WTC11 (cell line): ENCODE measurements at regions not wholly inside any gene's neighbourhood (a gene's known extent, or its start where the extent isn't known, plus 50 kb on each side); places are given as distances from the start of the nearest gene placed in this dataset.

Experiments
- ATAC-seq: fragments of 200-7000 bp; cut with Tn5 transposase; 2 replicates; pipeline ENCODE4 v1.10.0; 2021; ENCODE audit warnings: mild to moderate bottlenecking, moderate library complexity
- CTCF ChIA-PET: fragments of 300-600 bp; sonication (Branson Sonifier 250); formaldehyde crosslinking; loops from one replicate; lab custom pipeline; 2021; ENCODE audit warnings: antibody characterized with exemption; lab: Charles Lee
- POLR2A ChIA-PET: fragments of 350-600 bp; sonication (Branson Sonifier 250); formaldehyde crosslinking; loops from one replicate; lab custom pipeline; 2021; ENCODE audit warnings: antibody characterized with exemption; lab: Charles Lee
- DNase-seq: peaks from one replicate; pipeline ENCODE4 v3.0.0; 2021; ENCODE audit warnings: low spot score
- H3K27ac Mint-ChIP-seq: 2 replicates; pipeline ENCODE4 v1.8.0; 2021; ENCODE audit warnings: mixed read lengths
- H3K27me3 Mint-ChIP-seq: 2 replicates; pipeline ENCODE4 v1.8.0; 2021; ENCODE audit warnings: low read depth, mild to moderate bottlenecking, moderate library complexity, mixed read lengths
- H3K36me3 Mint-ChIP-seq: 2 replicates; pipeline ENCODE4 v1.8.0; 2021; ENCODE audit warnings: mixed read lengths
- H3K4me1 Mint-ChIP-seq: 2 replicates; pipeline ENCODE4 v1.8.0; 2022; ENCODE audit warnings: mixed read lengths
- H3K4me3 Mint-ChIP-seq: 2 replicates; pipeline ENCODE4 v1.8.0; 2021; ENCODE audit warnings: mild to moderate bottlenecking, moderate library complexity, mixed read lengths
- H3K9me3 Mint-ChIP-seq: 2 replicates; pipeline ENCODE4 v1.8.0; 2021; ENCODE audit warnings: mixed read lengths
- CREM ChIP-seq: sonication (generic); formaldehyde crosslinking; IDR thresholded peaks from 2 replicates; pipeline ENCODE4 v1.8.1; 2022; ENCODE audit warnings: mild to moderate bottlenecking, missing genetic modification reagents, moderate library complexity
- ESRRA ChIP-seq: sonication (generic); formaldehyde crosslinking; IDR thresholded peaks from 2 replicates; pipeline ENCODE4 v1.8.1; 2022; ENCODE audit warnings: mild to moderate bottlenecking, missing genetic modification reagents, borderline replicate concordance
- GTF2I ChIP-seq: fragments of 250-450 bp; sonication (Bioruptor Pico); conservative IDR thresholded peaks from 2 replicates; pipeline ENCODE4 v1.4.0; 2021; ENCODE audit warnings: mild to moderate bottlenecking
- JUN ChIP-seq: sonication (generic); formaldehyde crosslinking; IDR thresholded peaks from 2 replicates; pipeline ENCODE4 v1.8.0; 2023; ENCODE audit warnings: mild to moderate bottlenecking, missing genetic modification reagents
- NR3C1 ChIP-seq: sonication (generic); formaldehyde crosslinking; conservative IDR thresholded peaks from 2 replicates; pipeline ENCODE4 v1.8.1; 2023; ENCODE audit warnings: low read depth, mild to moderate bottlenecking, missing genetic modification reagents
- TCF7 ChIP-seq: sonication (generic); formaldehyde crosslinking; IDR thresholded peaks from 2 replicates; pipeline ENCODE4 v1.8.0; 2022; ENCODE audit warnings: mild to moderate bottlenecking, low read depth, missing genetic modification reagents, moderate library complexity
- TEAD4 ChIP-seq: sonication (generic); formaldehyde crosslinking; IDR thresholded peaks from 2 replicates; pipeline ENCODE4 v1.8.0; 2022; ENCODE audit warnings: mild to moderate bottlenecking, missing genetic modification reagents
- ZNF138 ChIP-seq: sonication (generic); formaldehyde crosslinking; conservative IDR thresholded peaks from 2 replicates; pipeline ENCODE4 v1.8.1; 2022; ENCODE audit warnings: mild to moderate bottlenecking, moderate library complexity, missing genetic modification reagents
- TF ChIP-seq, protein P1 (sequence below): sonication (generic); formaldehyde crosslinking; IDR thresholded peaks from 2 replicates; pipeline ENCODE4 v1.8.0; 2023; ENCODE audit warnings: missing genetic modification reagents, mild to moderate bottlenecking, borderline replicate concordance
- TF ChIP-seq, protein P2 (sequence below): fragments of 250-450 bp; sonication (Bioruptor Pico); IDR thresholded peaks from 2 replicates; pipeline ENCODE4 v1.9.0; 2021; ENCODE audit warnings: mild to moderate bottlenecking, borderline replicate concordance
- TF ChIP-seq, protein P3 (sequence below): sonication (generic); formaldehyde crosslinking; IDR thresholded peaks from 2 replicates; pipeline ENCODE4 v1.8.0; 2022; ENCODE audit warnings: mild to moderate bottlenecking, missing genetic modification reagents
- TF ChIP-seq, protein P4 (sequence below): fragments of 200-600 bp; IDR thresholded peaks from 2 replicates; pipeline ENCODE4 v1.8.0; 2022; ENCODE audit warnings: antibody characterized with exemption
- TF ChIP-seq, protein P5 (sequence below): sonication (generic); formaldehyde crosslinking; conservative IDR thresholded peaks from 2 replicates; pipeline ENCODE4 v1.8.1; 2023; ENCODE audit warnings: mild to moderate bottlenecking, low read depth, missing genetic modification reagents, moderate library complexity
- TF ChIP-seq, protein P6 (sequence below): sonication (generic); formaldehyde crosslinking; IDR thresholded peaks from 2 replicates; pipeline ENCODE4 v1.8.1; 2023; ENCODE audit warnings: mild to moderate bottlenecking, moderate library complexity, missing genetic modification reagents
- TF ChIP-seq, protein P7 (sequence below): sonication (generic); formaldehyde crosslinking; conservative IDR thresholded peaks from 2 replicates; pipeline ENCODE4 v1.8.1; 2022; ENCODE audit warnings: mild to moderate bottlenecking, missing genetic modification reagents

DNA sequence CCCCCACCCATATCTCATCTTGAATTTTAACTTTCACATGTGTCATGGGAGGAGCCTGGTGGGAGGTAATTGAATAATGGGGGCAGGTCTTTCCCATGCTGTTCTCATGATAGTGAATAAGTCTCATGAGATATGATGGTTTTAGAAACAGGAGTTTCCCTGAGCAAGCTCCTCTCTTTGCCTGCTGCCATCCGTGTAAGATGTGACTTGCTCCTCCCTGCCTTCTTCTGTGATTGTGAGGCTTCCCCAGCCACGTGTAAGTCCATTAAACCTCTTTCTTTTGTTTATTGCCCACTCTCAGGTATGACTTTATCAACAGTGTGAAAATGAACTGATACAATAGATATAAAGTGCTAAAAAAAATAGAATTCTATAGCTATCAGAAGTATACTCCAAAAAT is 168.8 kb downstream of the CXCL12 start (continued):
- TF ChIP-seq, protein P1, sequence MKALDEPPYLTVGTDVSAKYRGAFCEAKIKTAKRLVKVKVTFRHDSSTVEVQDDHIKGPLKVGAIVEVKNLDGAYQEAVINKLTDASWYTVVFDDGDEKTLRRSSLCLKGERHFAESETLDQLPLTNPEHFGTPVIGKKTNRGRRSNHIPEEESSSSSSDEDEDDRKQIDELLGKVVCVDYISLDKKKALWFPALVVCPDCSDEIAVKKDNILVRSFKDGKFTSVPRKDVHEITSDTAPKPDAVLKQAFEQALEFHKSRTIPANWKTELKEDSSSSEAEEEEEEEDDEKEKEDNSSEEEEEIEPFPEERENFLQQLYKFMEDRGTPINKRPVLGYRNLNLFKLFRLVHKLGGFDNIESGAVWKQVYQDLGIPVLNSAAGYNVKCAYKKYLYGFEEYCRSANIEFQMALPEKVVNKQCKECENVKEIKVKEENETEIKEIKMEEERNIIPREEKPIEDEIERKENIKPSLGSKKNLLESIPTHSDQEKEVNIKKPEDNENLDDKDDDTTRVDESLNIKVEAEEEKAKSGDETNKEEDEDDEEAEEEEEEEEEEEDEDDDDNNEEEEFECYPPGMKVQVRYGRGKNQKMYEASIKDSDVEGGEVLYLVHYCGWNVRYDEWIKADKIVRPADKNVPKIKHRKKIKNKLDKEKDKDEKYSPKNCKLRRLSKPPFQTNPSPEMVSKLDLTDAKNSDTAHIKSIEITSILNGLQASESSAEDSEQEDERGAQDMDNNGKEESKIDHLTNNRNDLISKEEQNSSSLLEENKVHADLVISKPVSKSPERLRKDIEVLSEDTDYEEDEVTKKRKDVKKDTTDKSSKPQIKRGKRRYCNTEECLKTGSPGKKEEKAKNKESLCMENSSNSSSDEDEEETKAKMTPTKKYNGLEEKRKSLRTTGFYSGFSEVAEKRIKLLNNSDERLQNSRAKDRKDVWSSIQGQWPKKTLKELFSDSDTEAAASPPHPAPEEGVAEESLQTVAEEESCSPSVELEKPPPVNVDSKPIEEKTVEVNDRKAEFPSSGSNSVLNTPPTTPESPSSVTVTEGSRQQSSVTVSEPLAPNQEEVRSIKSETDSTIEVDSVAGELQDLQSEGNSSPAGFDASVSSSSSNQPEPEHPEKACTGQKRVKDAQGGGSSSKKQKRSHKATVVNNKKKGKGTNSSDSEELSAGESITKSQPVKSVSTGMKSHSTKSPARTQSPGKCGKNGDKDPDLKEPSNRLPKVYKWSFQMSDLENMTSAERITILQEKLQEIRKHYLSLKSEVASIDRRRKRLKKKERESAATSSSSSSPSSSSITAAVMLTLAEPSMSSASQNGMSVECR (CRISPR knock-in tag): no peak

DNA sequence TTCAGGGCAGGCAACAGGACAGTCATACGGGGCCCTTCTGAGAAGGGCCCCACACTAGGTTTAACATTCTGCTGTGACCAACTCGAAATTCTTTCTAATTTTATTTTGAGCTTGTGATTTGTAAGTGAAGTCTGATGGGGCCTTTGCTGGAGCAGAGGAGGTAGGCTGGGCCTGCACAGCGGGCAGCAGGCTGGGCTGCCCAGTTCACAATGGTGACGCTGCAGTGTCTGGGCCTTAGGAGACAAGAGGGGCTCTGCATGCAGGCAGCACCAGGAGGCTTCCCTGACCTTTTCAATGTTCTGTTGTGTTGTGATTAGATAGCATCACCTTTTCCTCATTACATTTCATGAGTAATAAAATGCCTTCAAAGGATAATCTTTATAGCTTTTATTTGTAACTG is 175.1 kb downstream of the CXCL12 start:
- no peak for ATAC-seq
- Mint-ChIP-seq H3K4me1 (peaks cover 10% of the 10 kb centered on the region), H3K27me3 (no peaks in the 10 kb centered on the region; the same call in 1 of the 2 replicates), H3K4me3 (no peak overlapping the region), H3K27ac (no peak overlapping the region), H3K36me3 (peaks cover 15% of the 10 kb centered on the region), H3K9me3 (peaks cover 15% of the 10 kb centered on the region)
- DNase-seq: no peak
- POLR2A ChIA-PET: no interaction called here
- CTCF ChIA-PET: no interaction called here
- TF ChIP-seq, protein P2, sequence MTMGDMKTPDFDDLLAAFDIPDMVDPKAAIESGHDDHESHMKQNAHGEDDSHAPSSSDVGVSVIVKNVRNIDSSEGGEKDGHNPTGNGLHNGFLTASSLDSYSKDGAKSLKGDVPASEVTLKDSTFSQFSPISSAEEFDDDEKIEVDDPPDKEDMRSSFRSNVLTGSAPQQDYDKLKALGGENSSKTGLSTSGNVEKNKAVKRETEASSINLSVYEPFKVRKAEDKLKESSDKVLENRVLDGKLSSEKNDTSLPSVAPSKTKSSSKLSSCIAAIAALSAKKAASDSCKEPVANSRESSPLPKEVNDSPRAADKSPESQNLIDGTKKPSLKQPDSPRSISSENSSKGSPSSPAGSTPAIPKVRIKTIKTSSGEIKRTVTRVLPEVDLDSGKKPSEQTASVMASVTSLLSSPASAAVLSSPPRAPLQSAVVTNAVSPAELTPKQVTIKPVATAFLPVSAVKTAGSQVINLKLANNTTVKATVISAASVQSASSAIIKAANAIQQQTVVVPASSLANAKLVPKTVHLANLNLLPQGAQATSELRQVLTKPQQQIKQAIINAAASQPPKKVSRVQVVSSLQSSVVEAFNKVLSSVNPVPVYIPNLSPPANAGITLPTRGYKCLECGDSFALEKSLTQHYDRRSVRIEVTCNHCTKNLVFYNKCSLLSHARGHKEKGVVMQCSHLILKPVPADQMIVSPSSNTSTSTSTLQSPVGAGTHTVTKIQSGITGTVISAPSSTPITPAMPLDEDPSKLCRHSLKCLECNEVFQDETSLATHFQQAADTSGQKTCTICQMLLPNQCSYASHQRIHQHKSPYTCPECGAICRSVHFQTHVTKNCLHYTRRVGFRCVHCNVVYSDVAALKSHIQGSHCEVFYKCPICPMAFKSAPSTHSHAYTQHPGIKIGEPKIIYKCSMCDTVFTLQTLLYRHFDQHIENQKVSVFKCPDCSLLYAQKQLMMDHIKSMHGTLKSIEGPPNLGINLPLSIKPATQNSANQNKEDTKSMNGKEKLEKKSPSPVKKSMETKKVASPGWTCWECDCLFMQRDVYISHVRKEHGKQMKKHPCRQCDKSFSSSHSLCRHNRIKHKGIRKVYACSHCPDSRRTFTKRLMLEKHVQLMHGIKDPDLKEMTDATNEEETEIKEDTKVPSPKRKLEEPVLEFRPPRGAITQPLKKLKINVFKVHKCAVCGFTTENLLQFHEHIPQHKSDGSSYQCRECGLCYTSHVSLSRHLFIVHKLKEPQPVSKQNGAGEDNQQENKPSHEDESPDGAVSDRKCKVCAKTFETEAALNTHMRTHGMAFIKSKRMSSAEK: no peak
- TF ChIP-seq, protein P3, sequence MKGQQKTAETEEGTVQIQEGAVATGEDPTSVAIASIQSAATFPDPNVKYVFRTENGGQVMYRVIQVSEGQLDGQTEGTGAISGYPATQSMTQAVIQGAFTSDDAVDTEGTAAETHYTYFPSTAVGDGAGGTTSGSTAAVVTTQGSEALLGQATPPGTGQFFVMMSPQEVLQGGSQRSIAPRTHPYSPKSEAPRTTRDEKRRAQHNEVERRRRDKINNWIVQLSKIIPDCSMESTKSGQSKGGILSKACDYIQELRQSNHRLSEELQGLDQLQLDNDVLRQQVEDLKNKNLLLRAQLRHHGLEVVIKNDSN: no peak
- TF ChIP-seq ESRRA (CRISPR knock-in tag): no peak
- no peak for TF ChIP-seq ZNF138
- TF ChIP-seq GTF2I (CRISPR knock-in tag): no peak
- TF ChIP-seq, protein P4, sequence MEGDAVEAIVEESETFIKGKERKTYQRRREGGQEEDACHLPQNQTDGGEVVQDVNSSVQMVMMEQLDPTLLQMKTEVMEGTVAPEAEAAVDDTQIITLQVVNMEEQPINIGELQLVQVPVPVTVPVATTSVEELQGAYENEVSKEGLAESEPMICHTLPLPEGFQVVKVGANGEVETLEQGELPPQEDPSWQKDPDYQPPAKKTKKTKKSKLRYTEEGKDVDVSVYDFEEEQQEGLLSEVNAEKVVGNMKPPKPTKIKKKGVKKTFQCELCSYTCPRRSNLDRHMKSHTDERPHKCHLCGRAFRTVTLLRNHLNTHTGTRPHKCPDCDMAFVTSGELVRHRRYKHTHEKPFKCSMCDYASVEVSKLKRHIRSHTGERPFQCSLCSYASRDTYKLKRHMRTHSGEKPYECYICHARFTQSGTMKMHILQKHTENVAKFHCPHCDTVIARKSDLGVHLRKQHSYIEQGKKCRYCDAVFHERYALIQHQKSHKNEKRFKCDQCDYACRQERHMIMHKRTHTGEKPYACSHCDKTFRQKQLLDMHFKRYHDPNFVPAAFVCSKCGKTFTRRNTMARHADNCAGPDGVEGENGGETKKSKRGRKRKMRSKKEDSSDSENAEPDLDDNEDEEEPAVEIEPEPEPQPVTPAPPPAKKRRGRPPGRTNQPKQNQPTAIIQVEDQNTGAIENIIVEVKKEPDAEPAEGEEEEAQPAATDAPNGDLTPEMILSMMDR: no peak
- no peak for TF ChIP-seq NR3C1 (CRISPR knock-in tag)
- no peak for TF ChIP-seq CREM (CRISPR knock-in tag)
- TF ChIP-seq, protein P5, sequence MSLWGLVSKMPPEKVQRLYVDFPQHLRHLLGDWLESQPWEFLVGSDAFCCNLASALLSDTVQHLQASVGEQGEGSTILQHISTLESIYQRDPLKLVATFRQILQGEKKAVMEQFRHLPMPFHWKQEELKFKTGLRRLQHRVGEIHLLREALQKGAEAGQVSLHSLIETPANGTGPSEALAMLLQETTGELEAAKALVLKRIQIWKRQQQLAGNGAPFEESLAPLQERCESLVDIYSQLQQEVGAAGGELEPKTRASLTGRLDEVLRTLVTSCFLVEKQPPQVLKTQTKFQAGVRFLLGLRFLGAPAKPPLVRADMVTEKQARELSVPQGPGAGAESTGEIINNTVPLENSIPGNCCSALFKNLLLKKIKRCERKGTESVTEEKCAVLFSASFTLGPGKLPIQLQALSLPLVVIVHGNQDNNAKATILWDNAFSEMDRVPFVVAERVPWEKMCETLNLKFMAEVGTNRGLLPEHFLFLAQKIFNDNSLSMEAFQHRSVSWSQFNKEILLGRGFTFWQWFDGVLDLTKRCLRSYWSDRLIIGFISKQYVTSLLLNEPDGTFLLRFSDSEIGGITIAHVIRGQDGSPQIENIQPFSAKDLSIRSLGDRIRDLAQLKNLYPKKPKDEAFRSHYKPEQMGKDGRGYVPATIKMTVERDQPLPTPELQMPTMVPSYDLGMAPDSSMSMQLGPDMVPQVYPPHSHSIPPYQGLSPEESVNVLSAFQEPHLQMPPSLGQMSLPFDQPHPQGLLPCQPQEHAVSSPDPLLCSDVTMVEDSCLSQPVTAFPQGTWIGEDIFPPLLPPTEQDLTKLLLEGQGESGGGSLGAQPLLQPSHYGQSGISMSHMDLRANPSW (CRISPR knock-in tag): no peak
- TF ChIP-seq, protein P6, sequence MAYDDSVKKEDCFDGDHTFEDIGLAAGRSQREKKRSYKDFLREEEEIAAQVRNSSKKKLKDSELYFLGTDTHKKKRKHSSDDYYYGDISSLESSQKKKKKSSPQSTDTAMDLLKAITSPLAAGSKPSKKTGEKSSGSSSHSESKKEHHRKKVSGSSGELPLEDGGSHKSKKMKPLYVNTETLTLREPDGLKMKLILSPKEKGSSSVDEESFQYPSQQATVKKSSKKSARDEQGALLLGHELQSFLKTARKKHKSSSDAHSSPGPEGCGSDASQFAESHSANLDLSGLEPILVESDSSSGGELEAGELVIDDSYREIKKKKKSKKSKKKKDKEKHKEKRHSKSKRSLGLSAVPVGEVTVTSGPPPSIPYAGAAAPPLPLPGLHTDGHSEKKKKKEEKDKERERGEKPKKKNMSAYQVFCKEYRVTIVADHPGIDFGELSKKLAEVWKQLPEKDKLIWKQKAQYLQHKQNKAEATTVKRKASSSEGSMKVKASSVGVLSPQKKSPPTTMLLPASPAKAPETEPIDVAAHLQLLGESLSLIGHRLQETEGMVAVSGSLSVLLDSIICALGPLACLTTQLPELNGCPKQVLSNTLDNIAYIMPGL (CRISPR knock-in tag): no peak
- TF ChIP-seq TEAD4: no peak
- TF ChIP-seq TCF7 (CRISPR knock-in tag): no peak
- TF ChIP-seq, protein P7, sequence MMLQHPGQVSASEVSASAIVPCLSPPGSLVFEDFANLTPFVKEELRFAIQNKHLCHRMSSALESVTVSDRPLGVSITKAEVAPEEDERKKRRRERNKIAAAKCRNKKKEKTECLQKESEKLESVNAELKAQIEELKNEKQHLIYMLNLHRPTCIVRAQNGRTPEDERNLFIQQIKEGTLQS (CRISPR knock-in tag): no peak
- no peak for TF ChIP-seq JUN (CRISPR knock-in tag)
